SU-DHL-6 (cell line): ENCODE measurements at regions not wholly inside any gene's neighbourhood (a gene's known extent, or its start where the extent isn't known, plus 50 kb on each side); places are given as distances from the start of the nearest gene placed in this dataset.

Experiments
- H2AFZ ChIP-seq: fragments of 200-600 bp; sonication (generic); 2 replicates; pipeline ENCODE4 v1.6.1; 2014; ENCODE audit warnings: low read depth, mild to moderate bottlenecking, moderate library complexity, mixed read lengths, antibody characterized with exemption, low read length; ENCODE audit not compliant: severe bottlenecking
- H3F3A ChIP-seq: fragments of 200-600 bp; shearing (Covaris generic); 2 replicates; pipeline ENCODE4 v1.6.0; 2016; ENCODE audit warnings: antibody characterized with exemption, mild to moderate bottlenecking; ENCODE audit not compliant: insufficient read depth
- H3K27ac ChIP-seq: fragments of 200-600 bp; sonication (generic); 2 replicates; pipeline ENCODE4 v1.5.1; 2016; ENCODE audit warnings: low read depth, mild to moderate bottlenecking, low read length, moderate library complexity, mixed read lengths
- H3K27me3 ChIP-seq: fragments of 200-600 bp; sonication (generic), shearing (Covaris generic); 2 replicates; pipeline ENCODE4 v1.6.0; 2014; ENCODE audit warnings: mild to moderate bottlenecking, low read length
- H3K36me3 ChIP-seq: fragments of 200-600 bp; sonication (generic); 2 replicates; pipeline ENCODE4 v1.6.1; 2014; ENCODE audit warnings: mild to moderate bottlenecking, low read length, mixed read lengths
- H3K4me2 ChIP-seq: fragments of 300-600, 200-600 bp; shearing (Covaris generic), sonication (generic); 2 replicates; pipeline ENCODE4 v1.6.0; 2014; ENCODE audit warnings: low read length, low read depth, mild to moderate bottlenecking; ENCODE audit not compliant: poor library complexity, severe bottlenecking
- H3K4me3 ChIP-seq: fragments of 200-600 bp; sonication (generic); 2 replicates; pipeline ENCODE4 v1.5.1; 2014; ENCODE audit warnings: antibody characterized with exemption, low read length, mild to moderate bottlenecking, mixed read lengths; ENCODE audit not compliant: insufficient read depth, poor library complexity, severe bottlenecking
- H3K79me2 ChIP-seq: fragments of 200-600 bp; sonication (generic); 2 replicates; pipeline ENCODE4 v1.6.1; 2014; ENCODE audit warnings: mild to moderate bottlenecking, low read length, moderate library complexity; ENCODE audit not compliant: insufficient read depth
- H3K9ac ChIP-seq: fragments of 200-600 bp; sonication (generic); 2 replicates; pipeline ENCODE4 v1.7.0; 2014; ENCODE audit warnings: mild to moderate bottlenecking, low read length
- H3K9me2 ChIP-seq: fragments of 200-600 bp; sonication (generic); replicated peaks from 2 replicates; pipeline ENCODE4 v1.6.1; 2014; ENCODE audit warnings: low read length; ENCODE audit not compliant: insufficient read depth
- H3K9me3 ChIP-seq: fragments of 200-600 bp; sonication (generic); 2 replicates; pipeline ENCODE4 v1.6.1; 2014; ENCODE audit warnings: low read length, mixed read lengths; ENCODE audit not compliant: insufficient read depth
- H4K20me1 ChIP-seq: fragments of 200-600 bp; sonication (generic); 2 replicates; pipeline ENCODE4 v1.6.1; 2014; ENCODE audit warnings: low read depth, mild to moderate bottlenecking, antibody characterized with exemption, low read length, moderate library complexity, mixed read lengths
- EZH2phosphoT487 ChIP-seq: fragments of 200-600 bp; sonication (generic), shearing (Covaris generic); conservative IDR thresholded peaks from 2 replicates; pipeline ENCODE4 v1.6.1; 2018; ENCODE audit warnings: mild to moderate bottlenecking, antibody characterized with exemption, low read length, moderate library complexity, mixed read lengths
- TF ChIP-seq, protein P1 (sequence below): fragments of 200-600 bp; sonication (generic); IDR thresholded peaks from one replicate; pipeline ENCODE4 v1.5.1; 2017; ENCODE audit warnings: antibody characterized with exemption, mild to moderate bottlenecking, low read length, moderate library complexity; ENCODE audit not compliant: insufficient read depth, poor library complexity, severe bottlenecking

DNA sequence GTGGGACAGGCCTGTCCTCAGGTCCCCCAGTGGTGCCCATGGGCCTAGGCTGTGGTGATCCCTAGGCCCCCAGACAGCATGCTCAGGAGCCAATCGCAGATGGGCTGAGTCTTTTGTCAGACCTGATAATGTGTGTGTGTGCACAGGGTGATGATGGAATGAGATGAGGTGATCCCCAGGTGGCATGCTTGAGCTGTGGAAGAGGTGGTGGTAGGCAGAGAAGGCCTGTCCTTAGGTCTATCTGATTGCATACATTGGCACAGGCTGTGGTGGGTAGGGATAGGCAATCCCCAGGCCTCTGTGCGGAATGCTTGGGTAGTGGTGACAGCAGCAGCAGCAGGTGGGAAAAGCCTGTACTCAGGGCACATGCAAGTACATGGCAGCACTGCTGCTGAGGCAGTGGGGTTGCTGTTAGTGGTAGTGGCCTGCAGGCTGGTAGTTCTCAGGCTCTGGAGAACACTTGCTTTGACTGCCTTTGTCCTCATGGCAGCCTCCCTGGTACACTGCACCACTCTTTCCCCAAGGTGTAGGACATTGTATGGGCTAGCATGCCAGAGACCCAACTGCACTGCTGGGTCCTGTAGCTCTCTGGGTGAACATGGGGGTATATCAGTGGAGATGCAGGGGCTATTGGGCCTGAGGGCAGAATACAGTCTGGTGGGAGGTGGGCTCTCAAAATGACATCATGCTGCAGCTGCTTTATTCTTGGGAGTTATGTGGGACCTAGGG is 260.9 kb upstream of the PLPP4 start:
- no peak overlapping the region for H3K4me2 ChIP-seq
- no peak overlapping the region for H2AFZ ChIP-seq
- H3F3A ChIP-seq: no peaks in the 10 kb centered on the region
- no peak overlapping the region for H3K4me3 ChIP-seq
- H3K27me3 ChIP-seq: no peaks in the 10 kb centered on the region
- H4K20me1 ChIP-seq: no peaks in the 10 kb centered on the region
- no peaks in the 10 kb centered on the region for H3K36me3 ChIP-seq
- no peak for TF ChIP-seq EZH2phosphoT487
- TF ChIP-seq, protein P1, sequence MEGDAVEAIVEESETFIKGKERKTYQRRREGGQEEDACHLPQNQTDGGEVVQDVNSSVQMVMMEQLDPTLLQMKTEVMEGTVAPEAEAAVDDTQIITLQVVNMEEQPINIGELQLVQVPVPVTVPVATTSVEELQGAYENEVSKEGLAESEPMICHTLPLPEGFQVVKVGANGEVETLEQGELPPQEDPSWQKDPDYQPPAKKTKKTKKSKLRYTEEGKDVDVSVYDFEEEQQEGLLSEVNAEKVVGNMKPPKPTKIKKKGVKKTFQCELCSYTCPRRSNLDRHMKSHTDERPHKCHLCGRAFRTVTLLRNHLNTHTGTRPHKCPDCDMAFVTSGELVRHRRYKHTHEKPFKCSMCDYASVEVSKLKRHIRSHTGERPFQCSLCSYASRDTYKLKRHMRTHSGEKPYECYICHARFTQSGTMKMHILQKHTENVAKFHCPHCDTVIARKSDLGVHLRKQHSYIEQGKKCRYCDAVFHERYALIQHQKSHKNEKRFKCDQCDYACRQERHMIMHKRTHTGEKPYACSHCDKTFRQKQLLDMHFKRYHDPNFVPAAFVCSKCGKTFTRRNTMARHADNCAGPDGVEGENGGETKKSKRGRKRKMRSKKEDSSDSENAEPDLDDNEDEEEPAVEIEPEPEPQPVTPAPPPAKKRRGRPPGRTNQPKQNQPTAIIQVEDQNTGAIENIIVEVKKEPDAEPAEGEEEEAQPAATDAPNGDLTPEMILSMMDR: no peak
- H3K79me2 ChIP-seq: no peaks in the 10 kb centered on the region
- no peak overlapping the region for H3K9ac ChIP-seq
- no peaks in the 10 kb centered on the region for H3K9me2 ChIP-seq
- no peak overlapping the region for H3K27ac ChIP-seq
- H3K9me3 ChIP-seq: no peaks in the 10 kb centered on the region

DNA sequence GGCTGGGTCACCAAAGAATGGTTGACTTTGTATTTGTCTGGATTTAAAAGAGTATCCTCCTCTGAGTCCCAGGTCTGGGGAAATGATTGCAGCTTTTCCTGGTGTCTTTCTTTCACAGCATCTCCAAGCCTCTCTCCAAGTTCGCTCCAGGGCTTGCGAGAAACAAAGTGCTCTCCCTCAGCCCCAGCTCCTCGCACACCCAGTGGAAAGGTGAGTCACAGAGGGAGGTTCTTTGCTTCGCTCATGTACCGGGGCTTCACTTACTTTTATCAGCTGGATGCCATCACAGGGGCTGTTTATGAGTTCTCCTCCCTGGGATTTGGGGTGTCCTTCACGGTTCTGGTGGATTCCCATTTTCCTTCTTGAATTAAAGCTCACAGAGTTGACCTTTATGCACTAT is 252.2 kb upstream of the PLPP4 start:
- Histone ChIP-seq H4K20me1 (no peaks in the 10 kb centered on the region), H3K9ac (no peak overlapping the region), H3K9me3 (no peaks in the 10 kb centered on the region), H3K79me2 (no peaks in the 10 kb centered on the region), H3K9me2 (no peaks in the 10 kb centered on the region), H3F3A (no peaks in the 10 kb centered on the region), H2AFZ (no peak overlapping the region), H3K4me3 (no peak overlapping the region), H3K36me3 (no peaks in the 10 kb centered on the region), H3K4me2 (no peak overlapping the region), H3K27ac (no peak overlapping the region), H3K27me3 (no peaks in the 10 kb centered on the region)
- TF ChIP-seq, protein P1: no peak

DNA sequence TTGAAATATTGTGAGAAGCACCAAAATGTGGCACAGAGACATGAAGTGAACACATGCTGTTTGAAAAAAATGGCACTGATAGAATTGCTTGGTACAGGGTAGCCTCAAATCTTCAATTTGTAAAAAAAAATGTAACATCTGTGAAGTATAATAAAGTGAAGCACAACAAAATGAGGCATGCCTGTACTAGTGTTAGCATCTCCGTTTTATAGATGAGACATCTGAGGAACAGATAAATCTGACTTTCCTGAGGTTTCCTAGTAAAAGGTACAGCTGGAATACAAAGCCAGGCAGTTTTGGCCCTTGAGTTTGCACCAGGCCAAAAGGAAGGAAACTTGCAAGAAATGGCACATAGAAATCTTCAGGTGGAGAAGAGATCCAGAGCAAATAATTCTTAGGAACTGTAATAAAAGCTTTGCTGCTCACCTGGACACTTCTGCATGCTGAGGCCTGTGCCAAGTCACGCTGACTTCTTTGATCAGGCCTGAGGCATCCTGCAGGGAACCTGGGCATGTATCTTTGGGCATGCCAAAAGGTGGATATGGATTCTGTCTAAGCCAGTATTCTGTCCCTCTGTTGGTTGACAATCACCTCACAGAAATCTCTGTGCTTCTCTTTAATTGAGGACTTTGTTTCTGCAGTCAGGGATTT is 251.5 kb upstream of the PLPP4 start:
- Histone ChIP-seq H4K20me1 (no peaks in the 10 kb centered on the region), H3K27ac (no peak overlapping the region)
- TF ChIP-seq, protein P1: no peak
- no peak for TF ChIP-seq EZH2phosphoT487

More for the DNA sequence above, 251.5 kb upstream of the PLPP4 start:
- Histone ChIP-seq H3K36me3 (no peaks in the 10 kb centered on the region), H3K4me2 (no peak overlapping the region), H3K79me2 (no peaks in the 10 kb centered on the region), H3K9me3 (no peaks in the 10 kb centered on the region), H3F3A (no peaks in the 10 kb centered on the region), H2AFZ (no peak overlapping the region), H3K9me2 (no peaks in the 10 kb centered on the region), H3K4me3 (no peak overlapping the region), H3K27me3 (no peaks in the 10 kb centered on the region), H3K9ac (no peak overlapping the region)
